Astrocyte (in vitro differentiated cells and primary cell): ENCODE measurements at regions not wholly inside any gene's neighbourhood (a gene's known extent, or its start where the extent isn't known, plus 50 kb on each side); places are given as distances from the start of the nearest gene placed in this dataset.
A peak's percentile ranks its signal among the peaks of the same experiment; 100 is the strongest.

Source experiments
- DNase-seq: peaks from one replicate; pipeline ENCODE4 v3.0.0-alpha.2; 2010; ENCODE audit warnings: low read depth
- FAIRE-seq: peaks from 2 replicates; lab custom pipeline; 2011; peaks lifted over from hg19 to GRCh38; lab: Jason Lieb, UNC
- H2AFZ ChIP-seq: 2 replicates; pipeline ENCODE4 v1.6.0; 2012; ENCODE audit warnings: low read depth, low read length, inconsistent platforms
- H3K27ac ChIP-seq: 2 replicates; pipeline ENCODE4 v1.5.1; 2011; ENCODE audit warnings: low read depth, low read length, inconsistent platforms
- H3K27me3 ChIP-seq: 2 replicates; pipeline ENCODE4 v1.6.0; 2011; ENCODE audit warnings: low read length, inconsistent platforms; ENCODE audit not compliant: insufficient read depth
- H3K36me3 ChIP-seq: 2 replicates; pipeline ENCODE4 v1.5.1; 2011; ENCODE audit warnings: low read length, inconsistent platforms; ENCODE audit not compliant: insufficient read depth
- H3K4me1 ChIP-seq: 2 replicates; pipeline ENCODE4 v1.5.1; 2011; ENCODE audit warnings: low read length, inconsistent platforms; ENCODE audit not compliant: insufficient read depth
- H3K4me2 ChIP-seq: 2 replicates; pipeline ENCODE4 v1.6.0; 2012; ENCODE audit warnings: low read length, inconsistent platforms
- H3K4me3 ChIP-seq: 2 replicates; pipeline ENCODE4 v1.5.1; 2011; ENCODE audit warnings: low read depth, mild to moderate bottlenecking, low read length, inconsistent platforms; ENCODE audit not compliant: insufficient read depth
- H3K79me2 ChIP-seq: 2 replicates; pipeline ENCODE4 v1.6.0; 2012; ENCODE audit warnings: mild to moderate bottlenecking, low read length, inconsistent platforms; ENCODE audit not compliant: insufficient read depth
- H3K9ac ChIP-seq: 2 replicates; pipeline ENCODE4 v1.6.0; 2012; ENCODE audit warnings: mild to moderate bottlenecking, low read length, inconsistent platforms
- H3K9me3 ChIP-seq: 2 replicates; pipeline ENCODE4 v1.5.1; 2012; ENCODE audit warnings: low read depth, mild to moderate bottlenecking, low read length, inconsistent platforms; ENCODE audit not compliant: insufficient read depth
- H4K20me1 ChIP-seq: 2 replicates; pipeline ENCODE4 v1.6.0; 2012; ENCODE audit warnings: low read length, inconsistent platforms; ENCODE audit not compliant: insufficient read depth
- H3K27ac Mint-ChIP-seq: one replicate; pipeline ENCODE4 v1.8.0; 2021; ENCODE audit warnings: mild to moderate bottlenecking, mixed read lengths; ENCODE audit not compliant: unreplicated experiment
- H3K27me3 Mint-ChIP-seq: one replicate; pipeline ENCODE4 v1.8.0; 2021; ENCODE audit warnings: low read depth, mixed read lengths; ENCODE audit not compliant: unreplicated experiment
- H3K36me3 Mint-ChIP-seq: one replicate; pipeline ENCODE4 v1.8.0; 2021; ENCODE audit warnings: low read depth, mixed read lengths; ENCODE audit not compliant: unreplicated experiment
- H3K4me1 Mint-ChIP-seq: one replicate; pipeline ENCODE4 v1.8.0; 2021; ENCODE audit warnings: low read depth, mixed read lengths; ENCODE audit not compliant: unreplicated experiment
- H3K4me3 Mint-ChIP-seq: one replicate; pipeline ENCODE4 v1.8.0; 2021; ENCODE audit warnings: mild to moderate bottlenecking, moderate library complexity, mixed read lengths; ENCODE audit not compliant: unreplicated experiment
- H3K9me3 Mint-ChIP-seq: one replicate; pipeline ENCODE4 v1.8.0; 2021; ENCODE audit warnings: mild to moderate bottlenecking, mixed read lengths; ENCODE audit not compliant: unreplicated experiment
- CTCF ChIP-seq: IDR thresholded peaks from 2 replicates; pipeline ENCODE4 v1.5.1; 2011; ENCODE audit warnings: low read depth, mild to moderate bottlenecking, inconsistent platforms, low read length, moderate library complexity; ENCODE audit not compliant: insufficient read depth
- EZH2 ChIP-seq: IDR thresholded peaks from 2 replicates; pipeline ENCODE4 v1.6.1; 2012; ENCODE audit warnings: mild to moderate bottlenecking, low read length, inconsistent platforms; ENCODE audit not compliant: insufficient read depth

- Histone ChIP-seq H3K79me2 (no peaks in the 10 kb centered on the region), H3K9me3 (no peaks in the 10 kb centered on the region), H4K20me1 (no peaks in the 10 kb centered on the region), H3K36me3 (no peaks in the 10 kb centered on the region), H3K27me3 (no peaks in the 10 kb centered on the region), H3K27ac (no peak overlapping the region), H2AFZ (no peak overlapping the region), H3K4me2 (no peak overlapping the region), H3K9ac (no peak overlapping the region), H3K4me1 (no peaks in the 10 kb centered on the region), H3K4me3 (no peak overlapping the region)
- no peak overlapping the region for H3K4me3 Mint-ChIP-seq
- H3K27me3 Mint-ChIP-seq, result no peaks in the 10 kb centered on the region
- peaks cover 9% of the 10 kb centered on the region for H3K4me1 Mint-ChIP-seq
- no peak for TF ChIP-seq EZH2
- H3K9me3 Mint-ChIP-seq, result peaks cover 2% of the 10 kb centered on the region
- H3K36me3 Mint-ChIP-seq, result no peaks in the 10 kb centered on the region
- DNase-seq (no peak), FAIRE-seq (no peak)
- no peak overlapping the region for H3K27ac Mint-ChIP-seq
These were observed 334.7 kb upstream of the ZNF608 start for GRCh38 chr5:125081101-125081500.

- no peak overlapping the region for H3K9ac ChIP-seq
- no peaks in the 10 kb centered on the region for H3K79me2 ChIP-seq
- no peaks in the 10 kb centered on the region for H3K27me3 Mint-ChIP-seq
- FAIRE-seq (peak; percentile 81), DNase-seq (peak; percentile 82)
- TF ChIP-seq CTCF (no peak), EZH2 (no peak)
- peaks cover 9% of the 10 kb centered on the region for H3K4me1 Mint-ChIP-seq
- no peaks in the 10 kb centered on the region for H3K27me3 ChIP-seq
- H3K9me3 ChIP-seq, result no peaks in the 10 kb centered on the region
- H3K9me3 Mint-ChIP-seq, result peaks cover 2% of the 10 kb centered on the region
- no peak overlapping the region for H3K4me2 ChIP-seq
- no peak overlapping the region for H3K27ac ChIP-seq
- no peaks in the 10 kb centered on the region for H3K4me1 ChIP-seq
- H3K36me3 Mint-ChIP-seq, result no peaks in the 10 kb centered on the region
- no peaks in the 10 kb centered on the region for H3K36me3 ChIP-seq
- H3K4me3 ChIP-seq, result no peak overlapping the region
- H2AFZ ChIP-seq, result no peak overlapping the region
- H3K4me3 Mint-ChIP-seq, result no peak overlapping the region
- H4K20me1 ChIP-seq, result no peaks in the 10 kb centered on the region
- peak overlapping the region; percentile 53 for H3K27ac Mint-ChIP-seq
These were observed 337.5 kb upstream of the ZNF608 start for GRCh38 chr5:125083981-125084380.

GRCh38 chr5:125085797-125086505, 339.5 kb upstream of the ZNF608 start:
- H3K27me3 Mint-ChIP-seq, result no peaks in the 10 kb centered on the region
- H3K27ac Mint-ChIP-seq, result no peak overlapping the region
- no peaks in the 10 kb centered on the region for H3K9me3 ChIP-seq
- H3K79me2 ChIP-seq, result no peaks in the 10 kb centered on the region
- H3K4me2 ChIP-seq, result no peak overlapping the region
- no peak overlapping the region for H3K4me3 Mint-ChIP-seq
- no peaks in the 10 kb centered on the region for H3K36me3 Mint-ChIP-seq
- peaks cover 9% of the 10 kb centered on the region for H3K4me1 Mint-ChIP-seq
- H3K27me3 ChIP-seq, result no peaks in the 10 kb centered on the region
- peaks cover 7% of the 10 kb centered on the region for H3K9me3 Mint-ChIP-seq
- DNase-seq (no peak), FAIRE-seq (no peak)
- H3K27ac ChIP-seq, result no peak overlapping the region
- no peaks in the 10 kb centered on the region for H3K4me1 ChIP-seq
- no peak overlapping the region for H3K9ac ChIP-seq
- no peaks in the 10 kb centered on the region for H4K20me1 ChIP-seq
- TF ChIP-seq EZH2, result no peak
- no peak for TF ChIP-seq CTCF
- no peaks in the 10 kb centered on the region for H3K36me3 ChIP-seq
- no peak overlapping the region for H3K4me3 ChIP-seq
- no peak overlapping the region for H2AFZ ChIP-seq
